Gastroesophageal sphincter (tissue), 3 donors: ENCODE measurements at regions not wholly inside any gene's neighbourhood (a gene's known extent, or its start where the extent isn't known, plus 50 kb on each side); places are given as distances from the start of the nearest gene placed in this dataset.

Experiments
- CTCF ChIP-seq, 4 experiments: fragments of 200-600 bp in 2 of 4; fragments of 450-650 bp in 2 of 4; sonication (generic) in 1 of 4; IDR thresholded peaks; one replicate each; pipeline ENCODE4 v1.5.1; 2017 to 2019; ENCODE audit warnings: antibody characterized with exemption in 4 of 4, mild to moderate bottlenecking in 2 of 4, moderate library complexity in 2 of 4
- POLR2A ChIP-seq, 2 donors: fragments of 450-650 bp; IDR thresholded peaks; one replicate each; pipeline ENCODE4 v1.6.1; 2017; ENCODE audit warnings: antibody characterized with exemption in 2 of 2, mild to moderate bottlenecking in 2 of 2, moderate library complexity in 1 of 2
- POLR2AphosphoS5 ChIP-seq: sonication (generic); formaldehyde crosslinking; IDR thresholded peaks from one replicate; pipeline ENCODE4 v1.6.1; 2017; ENCODE audit warnings: antibody characterized with exemption

DNA sequence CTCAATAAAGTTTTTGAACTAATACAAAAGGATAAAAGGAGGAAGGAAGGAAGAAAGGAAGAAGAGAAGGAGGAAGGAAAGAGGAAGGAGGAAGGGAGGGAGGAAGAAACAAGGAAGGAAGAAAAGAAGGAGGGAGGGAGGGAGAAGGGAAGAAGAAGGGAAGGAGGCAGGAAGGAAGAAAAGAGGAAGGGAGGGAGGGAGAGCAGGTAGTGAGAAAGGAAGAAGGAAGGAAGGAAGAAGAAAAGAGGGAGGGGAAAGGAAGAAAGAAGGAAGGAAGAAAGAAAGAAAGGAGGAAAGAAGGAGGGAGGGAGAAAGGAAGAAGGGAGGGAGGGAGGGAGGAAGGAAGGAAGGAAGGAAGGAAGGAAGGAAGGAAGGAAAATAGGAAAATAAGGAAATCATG is 263.8 kb upstream of the C16orf82 start:
- TF ChIP-seq CTCF (IDR thresholded peaks at IDR 0.05), result no peak
- TF ChIP-seq POLR2A (IDR thresholded peaks at IDR 0.05), result no peak
- no peak for TF ChIP-seq POLR2AphosphoS5
